RWPE1 (cell line): ENCODE measurements at regions not wholly inside any gene's neighbourhood (a gene's known extent, or its start where the extent isn't known, plus 50 kb on each side); places are given as distances from the start of the nearest gene placed in this dataset.

Experiments used
- CTCF ChIA-PET: fragments of 350-600 bp; sonication (Branson Sonifier 250); formaldehyde crosslinking; extraction: SDS; loops from one replicate; lab custom pipeline; 2021; lab: Yijun Ruan, JAX
- POLR2A ChIA-PET: fragments of 400-600 bp; formaldehyde crosslinking; extraction: SDS; loops from one replicate; lab custom pipeline; 2020; ENCODE audit warnings: antibody characterized with exemption; ENCODE audit not compliant: low non-redundant PET; lab: Yijun Ruan, JAX
- DNase-seq: peaks from one replicate; pipeline ENCODE4 v3.0.0; 2012; ENCODE audit warnings: low spot score
- H3K27ac ChIP-seq: fragments of 450-650 bp; 2 replicates; pipeline ENCODE4 v1.5.1; 2017
- CTCF ChIP-seq: fragments of 450-650 bp; conservative IDR thresholded peaks from 2 replicates; pipeline ENCODE4 v1.5.1; 2017; ENCODE audit warnings: low read depth, mild to moderate bottlenecking

- CTCF ChIA-PET, result interaction anchor here (0.6 to 1.2 kb wide), 3 partner anchors 13 to 478 kb away, joined by 3 to 5 read pairs (median 4); no protein-coding TSS in a partner anchor
- no peak for TF ChIP-seq CTCF
- DNase-seq, result no peak
- no peak overlapping the region for H3K27ac ChIP-seq
- POLR2A ChIA-PET, result no interaction called here
Measured at GRCh38 chr4:122100508-122100907, 51.6 kb upstream of the BLTP1 start.

- CTCF ChIA-PET, result interaction anchor here (0.6 kb wide), 1 partner anchor 478 kb away, joined by 3 read pairs; no protein-coding TSS in a partner anchor
- POLR2A ChIA-PET, result no interaction called here
Measured at GRCh38 chr4:122099896-122100295, 52.2 kb upstream of the BLTP1 start.

GRCh38 chr4:122091836-122092405, 60.2 kb upstream of the BLTP1 start:
- no peak for TF ChIP-seq CTCF
- H3K27ac ChIP-seq, result no peak overlapping the region
- no peak for DNase-seq
- POLR2A ChIA-PET, result no interaction called here
- CTCF ChIA-PET, result no interaction called here

More at GRCh38 chr4:122099896-122100295, 52.2 kb upstream of the BLTP1 start:
- no peak overlapping the region for H3K27ac ChIP-seq
- no peak for TF ChIP-seq CTCF
- no peak for DNase-seq

GRCh38 chr4:122091397-122091796, 60.7 kb upstream of the BLTP1 start:
- no peak for DNase-seq
- TF ChIP-seq CTCF, result no peak
- POLR2A ChIA-PET, result no interaction called here
- CTCF ChIA-PET, result interaction anchor here (0.7 kb wide), 1 partner anchor 10 kb away, joined by 3 read pairs; no protein-coding TSS in a partner anchor
- H3K27ac ChIP-seq, result no peak overlapping the region

- no peak for DNase-seq
- POLR2A ChIA-PET, result no interaction called here
- H3K27ac ChIP-seq, result no peak overlapping the region
- CTCF ChIA-PET, result interaction anchor here (0.7 kb wide), 1 partner anchor 10 kb away, joined by 3 read pairs; no protein-coding TSS in a partner anchor
- TF ChIP-seq CTCF, result no peak
Measured at GRCh38 chr4:122090989-122091388, 61.1 kb upstream of the BLTP1 start.

- no peak for TF ChIP-seq CTCF
- no peak for DNase-seq
- H3K27ac ChIP-seq, result no peak overlapping the region
- ChIA-PET POLR2A (no interaction called here), CTCF (interaction anchor here (1.2 kb wide), 1 partner anchor 14 kb away, joined by 5 read pairs; no protein-coding TSS in a partner anchor)
Measured at GRCh38 chr4:122086338-122087065, 65.6 kb upstream of the BLTP1 start.
